Naive thymus-derived CD4-positive, alpha-beta T cell (primary cell): ENCODE measurements at regions not wholly inside any gene's neighbourhood (a gene's known extent, or its start where the extent isn't known, plus 50 kb on each side); places are given as distances from the start of the nearest gene placed in this dataset.

Source experiments
- ATAC-seq: fragments of 150-1000 bp; cut with Tn5 transposase; 2 replicates; pipeline ENCODE4 v1.10.0; 2021; ENCODE audit warnings: mild to moderate bottlenecking, moderate library complexity
- CTCF ChIA-PET: fragments of 350-600 bp; sonication (Branson Sonifier 250); formaldehyde crosslinking; loops from one replicate; lab custom pipeline; 2021; ENCODE audit warnings: antibody characterized with exemption; lab: Charles Lee
- POLR2A ChIA-PET: fragments of 350-600 bp; sonication (Branson Sonifier 250); formaldehyde crosslinking; loops from one replicate; lab custom pipeline; 2021; ENCODE audit warnings: antibody characterized with exemption, inconsistent platforms; lab: Charles Lee
- DNase-seq, 9 donors: peaks; one replicate each; pipeline versions ENCODE4 v3.0.0 to v3.0.0-alpha.2; 2020 to 2022; ENCODE audit warnings: mixed read lengths in 1 of 9
- H3K27ac ChIP-seq: one replicate; pipeline ENCODE4 v1.7.0; 2013; ENCODE audit warnings: mild to moderate bottlenecking, low read depth, low read length, moderate library complexity
- H3K27me3 ChIP-seq, 2 donors: one replicate each; pipeline ENCODE4 v1.7.0; 2013; ENCODE audit warnings: low read length in 2 of 2, mild to moderate bottlenecking in 2 of 2, moderate library complexity in 2 of 2; ENCODE audit not compliant: control insufficient read depth in 2 of 2, insufficient read depth in 2 of 2
- H3K36me3 ChIP-seq, 3 experiments: 1 replicate in 2 of 3; 2 replicates in 1 of 3; pipeline ENCODE4 v1.7.0; 2013; ENCODE audit warnings: low read length in 3 of 3, mild to moderate bottlenecking in 3 of 3, moderate library complexity in 1 of 3; ENCODE audit not compliant: insufficient read depth in 3 of 3, control insufficient read depth in 2 of 3
- H3K4me1 ChIP-seq, 2 donors: one replicate each; pipeline ENCODE4 v1.7.0; 2013; ENCODE audit warnings: low read length in 2 of 2, mild to moderate bottlenecking in 2 of 2, moderate library complexity in 1 of 2; ENCODE audit not compliant: control insufficient read depth in 2 of 2, insufficient read depth in 2 of 2
- H3K4me3 ChIP-seq: 2 replicates; pipeline ENCODE4 v1.7.0; 2013; ENCODE audit warnings: mild to moderate bottlenecking, low read length
- H3K9me3 ChIP-seq, 3 experiments: 1 replicate in 2 of 3; 2 replicates in 1 of 3; pipeline ENCODE4 v1.7.0; 2013; ENCODE audit warnings: low read length in 3 of 3; ENCODE audit not compliant: control insufficient read depth in 2 of 3
- H3K27ac Mint-ChIP-seq, 9 donors: one replicate each; pipeline ENCODE4 v1.8.0; 2020 to 2022; ENCODE audit warnings: mixed read lengths in 9 of 9, mild to moderate bottlenecking in 8 of 9, moderate library complexity in 5 of 9, inconsistent platforms in 2 of 9
- H3K27me3 Mint-ChIP-seq, 5 donors: one replicate each; pipeline ENCODE4 v1.8.0; 2021 to 2022; ENCODE audit warnings: mixed read lengths in 5 of 5, mild to moderate bottlenecking in 1 of 5
- H3K36me3 Mint-ChIP-seq, 5 donors: one replicate each; pipeline ENCODE4 v1.8.0; 2020 to 2022; ENCODE audit warnings: mixed read lengths in 5 of 5, mild to moderate bottlenecking in 3 of 5, inconsistent platforms in 1 of 5
- H3K4me1 Mint-ChIP-seq, 7 donors: one replicate each; pipeline ENCODE4 v1.8.0; 2020 to 2022; ENCODE audit warnings: mixed read lengths in 7 of 7, mild to moderate bottlenecking in 3 of 7, inconsistent platforms in 1 of 7
- H3K4me3 Mint-ChIP-seq, 10 donors: one replicate each; pipeline ENCODE4 v1.8.0; 2020 to 2022; ENCODE audit warnings: mild to moderate bottlenecking in 10 of 10, mixed read lengths in 10 of 10, moderate library complexity in 6 of 10, inconsistent platforms in 2 of 10
- H3K9me3 Mint-ChIP-seq, 11 donors: one replicate each; pipeline ENCODE4 v1.8.0; 2020 to 2022; ENCODE audit warnings: mixed read lengths in 11 of 11, mild to moderate bottlenecking in 4 of 11, inconsistent platforms in 1 of 11, moderate library complexity in 1 of 11
- intact Hi-C, 2 donors: fragments of 100-400 bp; cut with micrococcal nuclease; formaldehyde crosslinking; loops; one replicate each; pipeline ENCODE4 v1.15.1; 2023

DNA sequence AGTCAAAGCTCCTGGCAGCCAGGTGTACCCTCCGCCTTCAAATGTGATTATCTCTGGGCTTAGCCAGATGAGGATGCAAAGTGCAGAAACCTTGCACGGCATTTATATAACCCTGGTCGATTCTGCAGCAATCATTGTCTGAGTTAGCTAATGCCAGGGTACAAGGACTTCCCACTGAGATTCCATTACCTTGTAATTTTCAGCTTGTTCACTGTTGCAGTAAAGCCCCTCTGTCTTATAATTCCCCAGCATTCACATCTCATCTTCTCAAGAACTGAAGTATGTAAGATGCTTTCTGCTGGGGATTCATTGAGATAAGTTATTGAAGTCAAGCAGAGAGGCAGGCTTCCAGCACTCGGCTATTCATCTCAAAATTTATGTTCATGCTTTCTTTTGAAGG lies 1090.6 kb upstream of the AUTS2 start:
- intact Hi-C loops: no loop called here
- H3K9me3 Mint-ChIP-seq: peaks cover 12 to 40% (median 26%) of the 10 kb centered on the region in 11 donors
- H3K4me3 Mint-ChIP-seq: no peak overlapping the region
- H3K4me3 ChIP-seq: no peak overlapping the region
- H3K4me1 ChIP-seq: no peaks in the 10 kb centered on the region
- H3K36me3 Mint-ChIP-seq: peaks cover 0 to 8% (median 0%) of the 10 kb centered on the region in 5 donors
- H3K27me3 Mint-ChIP-seq: no peaks in the 10 kb centered on the region
- H3K36me3 ChIP-seq: no peaks in the 10 kb centered on the region
- H3K27me3 ChIP-seq: no peaks in the 10 kb centered on the region
- H3K4me1 Mint-ChIP-seq: no peaks in the 10 kb centered on the region
- ChIA-PET POLR2A (no interaction called here), CTCF (no interaction called here)
- no peak overlapping the region for H3K27ac Mint-ChIP-seq
- ATAC-seq (no peak), DNase-seq (no peak)
- no peak overlapping the region for H3K27ac ChIP-seq
- H3K9me3 ChIP-seq: peaks cover 0 to 13% (median 0%) of the 10 kb centered on the region in 3 experiments

GRCh38 chr7:68509054-68509453 lies 1089.2 kb upstream of the AUTS2 start:
- intact Hi-C loops: no loop called here
- H3K4me3 ChIP-seq: no peak overlapping the region
- Mint-ChIP-seq H3K27ac (no peak overlapping the region), H3K4me1 (no peaks in the 10 kb centered on the region), H3K27me3 (no peaks in the 10 kb centered on the region), H3K36me3 (peaks cover 0 to 8% (median 0%) of the 10 kb centered on the region in 5 donors), H3K9me3 (peaks cover 9 to 38% (median 22%) of the 10 kb centered on the region in 11 donors), H3K4me3 (no peak overlapping the region)
- POLR2A ChIA-PET: no interaction called here
- no peak for DNase-seq
- H3K36me3 ChIP-seq: no peaks in the 10 kb centered on the region
- H3K27ac ChIP-seq: no peak overlapping the region
- CTCF ChIA-PET: no interaction called here
- peaks cover 0 to 13% (median 0%) of the 10 kb centered on the region in 3 experiments for H3K9me3 ChIP-seq
- no peaks in the 10 kb centered on the region for H3K4me1 ChIP-seq
- no peak for ATAC-seq
- H3K27me3 ChIP-seq: no peaks in the 10 kb centered on the region

DNA sequence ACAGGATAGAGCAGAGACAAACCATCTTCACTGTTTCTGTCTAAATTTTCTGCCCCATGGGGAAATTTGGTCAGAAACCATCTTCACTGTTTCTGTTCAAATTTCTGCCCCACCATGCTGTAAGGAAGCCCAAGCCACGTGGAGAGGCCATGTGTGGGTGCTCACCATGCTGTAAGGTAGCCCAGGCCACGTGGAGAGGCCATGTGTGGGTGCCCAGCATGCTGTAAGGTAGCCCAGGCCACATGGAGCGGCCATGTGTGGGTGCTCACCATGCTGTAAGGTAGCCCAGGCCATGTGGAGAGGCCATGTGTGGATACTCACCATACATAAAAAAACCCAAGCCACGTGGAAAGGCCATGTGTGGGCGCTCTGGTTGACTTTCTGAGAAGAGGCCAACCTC lies 1088.7 kb upstream of the AUTS2 start:
- Histone ChIP-seq H3K4me1 (no peaks in the 10 kb centered on the region), H3K4me3 (no peak overlapping the region), H3K9me3 (peaks cover 0 to 13% (median 0%) of the 10 kb centered on the region in 3 experiments), H3K27ac (no peak overlapping the region), H3K27me3 (no peaks in the 10 kb centered on the region), H3K36me3 (no peaks in the 10 kb centered on the region)
- H3K4me1 Mint-ChIP-seq: no peaks in the 10 kb centered on the region
- intact Hi-C loops: no loop called here
- ATAC-seq (no peak), DNase-seq (no peak)
- H3K9me3 Mint-ChIP-seq: peaks cover 5 to 37% (median 20%) of the 10 kb centered on the region in 11 donors
- no peak overlapping the region for H3K4me3 Mint-ChIP-seq
- ChIA-PET POLR2A (no interaction called here), CTCF (no interaction called here)
- H3K27me3 Mint-ChIP-seq: no peaks in the 10 kb centered on the region
- H3K27ac Mint-ChIP-seq: no peak overlapping the region
- H3K36me3 Mint-ChIP-seq: peaks cover 0 to 8% (median 0%) of the 10 kb centered on the region in 5 donors

- intact Hi-C loops: no loop called here
- H3K27ac ChIP-seq: no peak overlapping the region
- POLR2A ChIA-PET: no interaction called here
These were observed 1087.0 kb upstream of the AUTS2 start for GRCh38 chr7:68511281-68511680.

DNA sequence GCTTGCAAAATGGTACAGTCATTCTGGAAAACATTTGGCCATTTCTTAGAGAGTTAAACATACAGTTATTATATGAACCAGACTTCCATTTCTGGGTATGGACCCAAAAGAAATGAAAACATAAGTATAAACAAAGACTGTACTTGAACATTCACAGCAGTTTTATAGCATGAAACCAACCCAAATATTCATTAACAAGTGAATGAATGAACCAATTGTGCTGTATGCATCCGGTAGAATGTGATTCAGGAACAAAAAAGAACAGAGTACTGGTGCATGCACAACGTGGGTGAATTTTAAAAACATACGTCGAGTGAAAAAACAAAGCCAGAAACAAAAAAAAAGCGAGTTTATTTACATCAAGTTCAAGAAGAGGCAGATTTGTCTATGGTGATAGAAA lies 1085.8 kb upstream of the AUTS2 start:
- H3K27me3 ChIP-seq: no peaks in the 10 kb centered on the region
- H3K9me3 ChIP-seq: peaks cover 0 to 13% (median 0%) of the 10 kb centered on the region in 3 experiments
- Mint-ChIP-seq H3K4me1 (no peaks in the 10 kb centered on the region), H3K9me3 (peaks cover 5 to 29% (median 20%) of the 10 kb centered on the region in 11 donors), H3K36me3 (peaks cover 0 to 8% (median 0%) of the 10 kb centered on the region in 5 donors), H3K27ac (no peak overlapping the region), H3K27me3 (no peaks in the 10 kb centered on the region), H3K4me3 (no peak overlapping the region)
- ATAC-seq: no peak
- intact Hi-C loops: no loop called here
- no peak overlapping the region for H3K4me3 ChIP-seq
- H3K36me3 ChIP-seq: no peaks in the 10 kb centered on the region
- POLR2A ChIA-PET: no interaction called here
- no peak for DNase-seq
- no peak overlapping the region for H3K27ac ChIP-seq
- H3K4me1 ChIP-seq: no peaks in the 10 kb centered on the region
- CTCF ChIA-PET: no interaction called here

More at GRCh38 chr7:68511281-68511680, 1087.0 kb upstream of the AUTS2 start:
- H3K4me1 ChIP-seq: no peaks in the 10 kb centered on the region
- H3K9me3 ChIP-seq: peaks cover 0 to 13% (median 0%) of the 10 kb centered on the region in 3 experiments
- H3K36me3 Mint-ChIP-seq: peaks cover 0 to 8% (median 0%) of the 10 kb centered on the region in 5 donors
- CTCF ChIA-PET: no interaction called here
- H3K36me3 ChIP-seq: no peaks in the 10 kb centered on the region
- H3K4me3 ChIP-seq: no peak overlapping the region
- DNase-seq: no peak
- H3K27me3 Mint-ChIP-seq: no peaks in the 10 kb centered on the region
- H3K9me3 Mint-ChIP-seq: peaks cover 5 to 33% (median 23%) of the 10 kb centered on the region in 11 donors
- H3K4me3 Mint-ChIP-seq: no peak overlapping the region
- H3K27me3 ChIP-seq: no peaks in the 10 kb centered on the region
- H3K4me1 Mint-ChIP-seq: no peaks in the 10 kb centered on the region
- H3K27ac Mint-ChIP-seq: no peak overlapping the region
- ATAC-seq: no peak

GRCh38 chr7:68518060-68518459 lies 1080.2 kb upstream of the AUTS2 start:
- Mint-ChIP-seq H3K36me3 (no peaks in the 10 kb centered on the region), H3K4me3 (no peak overlapping the region), H3K27ac (no peak overlapping the region), H3K4me1 (no peaks in the 10 kb centered on the region), H3K9me3 (peaks cover 5 to 45% (median 11%) of the 10 kb centered on the region in 11 donors), H3K27me3 (peaks cover 0 to 5% (median 0%) of the 10 kb centered on the region in 5 donors)
- POLR2A ChIA-PET: no interaction called here
- H3K36me3 ChIP-seq: no peaks in the 10 kb centered on the region
- intact Hi-C loops: no loop called here
- H3K4me3 ChIP-seq: no peak overlapping the region
- no peak for DNase-seq
- CTCF ChIA-PET: no interaction called here
- H3K4me1 ChIP-seq: no peaks in the 10 kb centered on the region
- H3K27me3 ChIP-seq: no peaks in the 10 kb centered on the region
- no peak for ATAC-seq
- no peaks in the 10 kb centered on the region for H3K9me3 ChIP-seq
- H3K27ac ChIP-seq: no peak overlapping the region

GRCh38 chr7:68524126-68524525 lies 1074.1 kb upstream of the AUTS2 start:
- Mint-ChIP-seq H3K4me1 (no peaks in the 10 kb centered on the region), H3K36me3 (no peaks in the 10 kb centered on the region), H3K4me3 (no peak overlapping the region), H3K9me3 (peaks cover 5 to 53% (median 17%) of the 10 kb centered on the region in 11 donors), H3K27ac (no peak overlapping the region), H3K27me3 (peaks cover 0 to 5% (median 0%) of the 10 kb centered on the region in 5 donors)
- Histone ChIP-seq H3K27me3 (no peaks in the 10 kb centered on the region), H3K4me1 (no peaks in the 10 kb centered on the region), H3K36me3 (no peaks in the 10 kb centered on the region), H3K9me3 (peaks cover 0 to 4% (median 0%) of the 10 kb centered on the region in 3 experiments), H3K27ac (no peak overlapping the region), H3K4me3 (no peak overlapping the region)
- intact Hi-C loops: no loop called here
- no peak for DNase-seq
- no peak for ATAC-seq
- ChIA-PET CTCF (no interaction called here), POLR2A (no interaction called here)
